ENCODE measurements at regions not wholly inside any gene's neighbourhood (a gene's known extent, or its start where the extent isn't known, plus 50 kb on each side); places are given as distances from the start of the nearest gene placed in this dataset.

- no peak for TF ChIP-seq POLR2A (IDR thresholded peaks at IDR 0.05)
- TF ChIP-seq, protein P1, sequence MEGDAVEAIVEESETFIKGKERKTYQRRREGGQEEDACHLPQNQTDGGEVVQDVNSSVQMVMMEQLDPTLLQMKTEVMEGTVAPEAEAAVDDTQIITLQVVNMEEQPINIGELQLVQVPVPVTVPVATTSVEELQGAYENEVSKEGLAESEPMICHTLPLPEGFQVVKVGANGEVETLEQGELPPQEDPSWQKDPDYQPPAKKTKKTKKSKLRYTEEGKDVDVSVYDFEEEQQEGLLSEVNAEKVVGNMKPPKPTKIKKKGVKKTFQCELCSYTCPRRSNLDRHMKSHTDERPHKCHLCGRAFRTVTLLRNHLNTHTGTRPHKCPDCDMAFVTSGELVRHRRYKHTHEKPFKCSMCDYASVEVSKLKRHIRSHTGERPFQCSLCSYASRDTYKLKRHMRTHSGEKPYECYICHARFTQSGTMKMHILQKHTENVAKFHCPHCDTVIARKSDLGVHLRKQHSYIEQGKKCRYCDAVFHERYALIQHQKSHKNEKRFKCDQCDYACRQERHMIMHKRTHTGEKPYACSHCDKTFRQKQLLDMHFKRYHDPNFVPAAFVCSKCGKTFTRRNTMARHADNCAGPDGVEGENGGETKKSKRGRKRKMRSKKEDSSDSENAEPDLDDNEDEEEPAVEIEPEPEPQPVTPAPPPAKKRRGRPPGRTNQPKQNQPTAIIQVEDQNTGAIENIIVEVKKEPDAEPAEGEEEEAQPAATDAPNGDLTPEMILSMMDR (IDR thresholded peaks at IDR 0.05) = no peak
- no peak for TF ChIP-seq EP300 (IDR thresholded peaks at IDR 0.05)
Measured at GRCh38 chr3:144683065-144683464, 711.4 kb downstream of the DIPK2A start.
